K562 (cell line): ENCODE measurements at regions not wholly inside any gene's neighbourhood (a gene's known extent, or its start where the extent isn't known, plus 50 kb on each side); places are given as distances from the start of the nearest gene placed in this dataset.

ENCODE experiments used
- ATAC-seq: fragments of 200-7000 bp; cut with Tn5 transposase; 3 replicates; pipeline ENCODE4 v1.9.1; 2020; ENCODE audit warnings: moderate library complexity
- BruUV-seq: library from RNA; stranded (reverse); fragments of 400-500 nt; replicated peaks from 2 replicates; lab custom pipeline; 2021; lab: Mats Ljungman, UMichigan
- CTCF ChIA-PET: fragments of 300-600 bp; formaldehyde crosslinking; extraction: SDS; loops from one replicate; lab custom pipeline; 2021; ENCODE audit warnings: low intra/inter-chr PET ratio; lab: Yijun Ruan, JAX
- POLR2A ChIA-PET: fragments of 300-600, 350-650 bp; sonication (Branson Sonifier 250); formaldehyde crosslinking; extraction: SDS; loops from one replicate; lab custom pipeline; 2021; ENCODE audit warnings: antibody characterized with exemption, inconsistent platforms; lab: Yijun Ruan, JAX
- DNase-seq, 4 experiments: peaks; one replicate each; pipeline versions ENCODE4 v3.0.0 to v3.0.0-alpha.2; 2011 to 2018; ENCODE audit warnings: low spot score in 3 of 4, mixed read lengths in 3 of 4; ENCODE audit errors: extremely low read depth in 1 of 4
- FAIRE-seq: peaks from 2 replicates; lab custom pipeline; 2011; peaks lifted over from hg19 to GRCh38; lab: Jason Lieb, UNC
- H2AFZ ChIP-seq: 2 replicates; pipeline ENCODE4 v1.6.0; 2011; ENCODE audit warnings: low read depth, low read length, control low read depth, inconsistent platforms
- H3K27ac ChIP-seq: fragments of 200-600 bp; 3 replicates; pipeline ENCODE4 v1.8.0; 2011; ENCODE audit warnings: low read depth, mild to moderate bottlenecking, control low read depth, inconsistent platforms, low read length, moderate library complexity, mixed read lengths; ENCODE audit errors: extremely low read depth
- H3K27me3 ChIP-seq, 2 experiments: fragments of 300-600 bp in 1 of 2; 2 replicates in 1 of 2; 3 replicates in 1 of 2; pipeline versions ENCODE4 v1.6.0 to v1.8.0; 2011; ENCODE audit warnings: inconsistent platforms in 2 of 2, low read length in 2 of 2, mild to moderate bottlenecking in 1 of 2, mixed read lengths in 1 of 2, moderate library complexity in 1 of 2; ENCODE audit not compliant: control insufficient read depth in 2 of 2, insufficient read depth in 2 of 2
- H3K36me3 ChIP-seq: fragments of 300-600 bp; 3 replicates; pipeline ENCODE4 v1.8.0; 2011; ENCODE audit warnings: mild to moderate bottlenecking, low read length, inconsistent platforms; ENCODE audit not compliant: control insufficient read depth, insufficient read depth
- H3K4me1 ChIP-seq, 2 experiments: fragments of 200-600 bp in 1 of 2; replicated peaks in 1 of 2; 2 replicates in 1 of 2; 3 replicates in 1 of 2; pipeline versions ENCODE4 v1.5.1 to v1.8.0; 2011; ENCODE audit warnings: inconsistent platforms in 2 of 2, low read length in 2 of 2, mild to moderate bottlenecking in 1 of 2, mixed read lengths in 1 of 2, moderate library complexity in 1 of 2; ENCODE audit not compliant: control insufficient read depth in 2 of 2, insufficient read depth in 2 of 2
- H3K4me2 ChIP-seq: 2 replicates; pipeline ENCODE4 v1.6.1; 2011; ENCODE audit warnings: low read length, control low read depth, inconsistent platforms, mixed read lengths; ENCODE audit not compliant: insufficient read depth
- H3K4me3 ChIP-seq: fragments of 200-600 bp; sonication (generic), shearing (Covaris generic); 2 replicates; pipeline ENCODE4 v1.5.1; 2016; ENCODE audit warnings: control low read depth, inconsistent platforms
- H3K79me2 ChIP-seq: fragments of 200-600 bp; 3 replicates; pipeline ENCODE4 v1.8.0; 2011; ENCODE audit warnings: low read length, inconsistent platforms; ENCODE audit not compliant: control insufficient read depth, insufficient read depth
- H3K9ac ChIP-seq, 2 experiments: 2 replicates each; pipeline versions ENCODE4 v1.6.0 to v1.6.1; 2011; ENCODE audit warnings: low read depth in 2 of 2, low read length in 2 of 2, control low read depth in 1 of 2, inconsistent platforms in 1 of 2, mild to moderate bottlenecking in 1 of 2, mixed read lengths in 1 of 2; ENCODE audit not compliant: insufficient read depth in 1 of 2
- H3K9me1 ChIP-seq: one replicate; pipeline ENCODE4 v1.6.0; 2011; ENCODE audit warnings: inconsistent platforms, mild to moderate bottlenecking, low read length, moderate library complexity; ENCODE audit not compliant: control insufficient read depth, insufficient read depth
- H3K9me3 ChIP-seq: replicated peaks from 2 replicates; pipeline ENCODE4 v1.5.1; 2011; ENCODE audit warnings: low read depth, low read length, inconsistent platforms; ENCODE audit not compliant: control insufficient read depth, insufficient read depth
- H4K20me1 ChIP-seq: replicated peaks from 2 replicates; pipeline ENCODE4 v1.6.1; 2011; ENCODE audit warnings: low read length, inconsistent platforms, mixed read lengths; ENCODE audit not compliant: control insufficient read depth, insufficient read depth
- ARID1B ChIP-seq: fragments of 450-650 bp; IDR thresholded peaks from 2 replicates; pipeline ENCODE4 v1.6.1; 2016; ENCODE audit warnings: antibody characterized with exemption, mild to moderate bottlenecking, inconsistent platforms
- ATF7 ChIP-seq: fragments of 450-650 bp; IDR thresholded peaks from 2 replicates; pipeline ENCODE4 v1.7.1; 2014; ENCODE audit warnings: mild to moderate bottlenecking, moderate library complexity
- E2F3 ChIP-seq: fragments of 250-450 bp; sonication (Bioruptor Pico); IDR thresholded peaks from 2 replicates; pipeline ENCODE4 v1.4.0; 2020; ENCODE audit warnings: mild to moderate bottlenecking
- LCOR ChIP-seq: sonication (generic); formaldehyde crosslinking; IDR thresholded peaks from 2 replicates; pipeline ENCODE4 v1.8.0; 2022; ENCODE audit warnings: mild to moderate bottlenecking, missing genetic modification reagents
- MYNN ChIP-seq, 2 experiments: sonication (generic); formaldehyde crosslinking in 1 of 2; IDR thresholded peaks; 2 replicates each; pipeline versions ENCODE4 v1.5.0 to v1.6.1; 2016 to 2020; ENCODE audit warnings: antibody characterized with exemption in 1 of 2, missing genetic modification reagents in 1 of 2
- PRPF4 ChIP-seq: fragments of 200-400 bp; formaldehyde crosslinking; IDR thresholded peaks from one replicate; pipeline ENCODE4 v1.6.1; 2017; ENCODE audit warnings: low read length, low read depth, mild to moderate bottlenecking; ENCODE audit not compliant: insufficient read depth, poor library complexity, severe bottlenecking
- RB1 ChIP-seq: fragments of 450-650 bp; IDR thresholded peaks from 2 replicates; pipeline ENCODE4 v1.6.1; 2017; ENCODE audit warnings: low read depth, mild to moderate bottlenecking
- RBM14 ChIP-seq: fragments of 200-400 bp; formaldehyde crosslinking; IDR thresholded peaks from 2 replicates; pipeline ENCODE4 v1.6.1; 2018; ENCODE audit warnings: low read depth, mild to moderate bottlenecking, low read length, moderate library complexity, borderline replicate concordance; ENCODE audit not compliant: insufficient read depth
- RBM15 ChIP-seq: fragments of 200-400 bp; formaldehyde crosslinking; IDR thresholded peaks from 2 replicates; pipeline ENCODE4 v1.6.1; 2018; ENCODE audit warnings: mild to moderate bottlenecking, low read length, moderate library complexity; ENCODE audit not compliant: insufficient read depth
- SIN3A ChIP-seq, 2 experiments: fragments of 150-350 bp in 1 of 2; IDR thresholded peaks; 2 replicates each; pipeline ENCODE4 v1.6.1; 2011 to 2016; ENCODE audit warnings: borderline replicate concordance in 2 of 2, low read depth in 2 of 2, low read length in 2 of 2, mild to moderate bottlenecking in 2 of 2, moderate library complexity in 2 of 2; ENCODE audit not compliant: control insufficient read depth in 1 of 2
- TBP ChIP-seq: optimal IDR thresholded peaks from 2 replicates; pipeline ENCODE3; 2011; ENCODE audit warnings: low read depth, low read length, improper control_type of control experiment
- YBX1 ChIP-seq: fragments of 450-650 bp; IDR thresholded peaks from 2 replicates; pipeline ENCODE4 v1.7.1; 2016; ENCODE audit warnings: mild to moderate bottlenecking
- ZFP1 ChIP-seq: fragments of 450-650 bp; formaldehyde crosslinking; IDR thresholded peaks from 2 replicates; pipeline ENCODE4 v1.4.0; 2020; ENCODE audit warnings: mild to moderate bottlenecking, mixed read lengths
- ZNF121 ChIP-seq: sonication (generic); formaldehyde crosslinking; conservative IDR thresholded peaks from 2 replicates; pipeline ENCODE4 v1.8.0; 2022; ENCODE audit warnings: missing genetic modification reagents
- ZNF212 ChIP-seq: fragments of 450-650 bp; formaldehyde crosslinking; IDR thresholded peaks from 2 replicates; pipeline ENCODE4 v1.4.0; 2020; ENCODE audit warnings: mild to moderate bottlenecking
- ZNF3 ChIP-seq: fragments of 250-450 bp; sonication (Bioruptor Pico); IDR thresholded peaks from 2 replicates; pipeline ENCODE4 v1.5.0; 2021; ENCODE audit warnings: mild to moderate bottlenecking, moderate library complexity
- ZNF778 ChIP-seq: fragments of 450-650 bp; formaldehyde crosslinking; IDR thresholded peaks from 2 replicates; pipeline ENCODE4 v1.4.0; 2020; ENCODE audit warnings: mild to moderate bottlenecking, moderate library complexity
- WGBS: fragments of 100-300 bp; shearing (Covaris generic); methylation state at CpG from one replicate; pipeline ENCODE4 v1.1.6; 2016; ENCODE audit warnings: low coverage, mixed read lengths; ENCODE audit not compliant: insufficient coverage; ENCODE audit errors: missing lambda C conversion rate; 5-methylcytosine and 5-hydroxymethylcytosine counted together
- in situ Hi-C: fragments of 300-500 bp; cut with MboI; formaldehyde crosslinking; loops from 4 replicates; pipeline ENCODE4 v1.15.0; 2018; ENCODE audit warnings: inconsistent platforms, mixed read lengths
- intact Hi-C: fragments of 100-400 bp; cut with micrococcal nuclease; formaldehyde crosslinking; loops from 2 replicates; pipeline ENCODE4 v1.14.2; 2022
- TF ChIP-seq, protein P1 (sequence below): fragments of 250-450 bp; sonication (Bioruptor Pico); IDR thresholded peaks from 2 replicates; pipeline ENCODE4 v1.6.1; 2021; ENCODE audit warnings: mild to moderate bottlenecking
- TF ChIP-seq, protein P2 (sequence below): fragments of 200-800 bp; sonication (Bioruptor generic); IDR thresholded peaks from 2 replicates; pipeline ENCODE4 v1.6.1; 2017; ENCODE audit warnings: missing genetic modification characterization, missing compliant biosample characterization

DNA sequence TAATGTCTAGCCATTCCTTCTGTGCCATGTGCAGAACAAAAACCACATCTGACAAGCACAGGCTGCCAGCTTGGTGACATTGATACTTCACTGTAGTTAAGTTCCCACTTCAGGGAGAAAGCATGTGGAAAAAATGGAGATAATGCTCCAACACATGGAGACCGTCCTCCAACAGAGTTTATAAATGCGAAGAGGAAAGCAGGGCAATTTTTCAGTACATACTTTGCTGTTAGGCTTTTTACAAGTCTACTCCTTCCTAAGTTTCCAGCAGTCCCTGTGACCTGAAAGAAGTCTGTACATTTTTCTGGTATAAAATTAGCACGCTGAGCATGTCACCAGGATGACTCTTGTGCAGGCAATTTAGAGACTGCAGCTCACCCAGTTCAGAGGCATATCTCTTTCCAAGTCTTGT is 766.9 kb upstream of the IGFBP7 start:
- in situ Hi-C loops: no loop called here
- H3K9me1 ChIP-seq: no peaks in the 10 kb centered on the region
- H3K9me3 ChIP-seq: no peaks in the 10 kb centered on the region
- WGBS: 0% methylated on average over 3 of the region's 3 CpGs
- no peak overlapping the region for H3K27ac ChIP-seq
- no peak for DNase-seq
- no peak overlapping the region for H2AFZ ChIP-seq
- H3K4me1 ChIP-seq: no peaks in the 10 kb centered on the region
- H3K9ac ChIP-seq: no peak overlapping the region
- no peak for FAIRE-seq
- POLR2A ChIA-PET: no interaction called here
- no peaks in the 10 kb centered on the region for H4K20me1 ChIP-seq
- no peaks in the 10 kb centered on the region for H3K79me2 ChIP-seq
- H3K4me3 ChIP-seq: no peak overlapping the region
- ATAC-seq: no peak
- CTCF ChIA-PET: no interaction called here
- no peaks in the 10 kb centered on the region for H3K36me3 ChIP-seq
- no TSS peak for BruUV-seq
- H3K27me3 ChIP-seq: no peaks in the 10 kb centered on the region
- TF ChIP-seq, protein P1, sequence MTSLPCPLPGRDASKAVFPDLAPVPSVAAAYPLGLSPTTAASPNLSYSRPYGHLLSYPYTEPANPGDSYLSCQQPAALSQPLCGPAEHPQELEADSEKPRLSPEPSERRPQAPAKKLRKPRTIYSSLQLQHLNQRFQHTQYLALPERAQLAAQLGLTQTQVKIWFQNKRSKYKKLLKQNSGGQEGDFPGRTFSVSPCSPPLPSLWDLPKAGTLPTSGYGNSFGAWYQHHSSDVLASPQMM (CRISPR knock-in tag): no peak
- TF ChIP-seq, protein P2, sequence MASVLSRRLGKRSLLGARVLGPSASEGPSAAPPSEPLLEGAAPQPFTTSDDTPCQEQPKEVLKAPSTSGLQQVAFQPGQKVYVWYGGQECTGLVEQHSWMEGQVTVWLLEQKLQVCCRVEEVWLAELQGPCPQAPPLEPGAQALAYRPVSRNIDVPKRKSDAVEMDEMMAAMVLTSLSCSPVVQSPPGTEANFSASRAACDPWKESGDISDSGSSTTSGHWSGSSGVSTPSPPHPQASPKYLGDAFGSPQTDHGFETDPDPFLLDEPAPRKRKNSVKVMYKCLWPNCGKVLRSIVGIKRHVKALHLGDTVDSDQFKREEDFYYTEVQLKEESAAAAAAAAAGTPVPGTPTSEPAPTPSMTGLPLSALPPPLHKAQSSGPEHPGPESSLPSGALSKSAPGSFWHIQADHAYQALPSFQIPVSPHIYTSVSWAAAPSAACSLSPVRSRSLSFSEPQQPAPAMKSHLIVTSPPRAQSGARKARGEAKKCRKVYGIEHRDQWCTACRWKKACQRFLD: no peak
- TF ChIP-seq ARID1B (no peak), RBM15 (no peak), ZNF778 (CRISPR knock-in tag) (no peak), PRPF4 (no peak), ZNF3 (CRISPR knock-in tag) (no peak), LCOR (no peak), ZNF121 (CRISPR knock-in tag) (no peak), RB1 (no peak), RBM14 (no peak), TBP (no peak), YBX1 (no peak), E2F3 (CRISPR knock-in tag) (no peak), ZNF212 (CRISPR knock-in tag) (no peak), ZFP1 (CRISPR knock-in tag) (no peak), SIN3A (IDR thresholded peaks at IDR 0.05; ENCODE audit: borderline replicate concordance in 2 of 2, control insufficient read depth in 1 of 2, low read depth in 2 of 2, low read length in 2 of 2) (no peak), ATF7 (no peak), MYNN (IDR thresholded peaks at IDR 0.05) (no peak), MYNN (CRISPR knock-in tag; IDR thresholded peaks at IDR 0.05) (no peak)
- intact Hi-C loops: no loop called here
- no peak overlapping the region for H3K4me2 ChIP-seq
